Left lung (tissue), 4 donors: ENCODE measurements at regions not wholly inside any gene's neighbourhood (a gene's known extent, or its start where the extent isn't known, plus 50 kb on each side); places are given as distances from the start of the nearest gene placed in this dataset.
A peak's percentile ranks its signal among the peaks of the same experiment; 100 is the strongest.
"Not testable (repeated sequence)": the region's sequence is repeated elsewhere in the genome, so short reads cannot be mapped to it uniquely, and the experiment has no call there.

ENCODE experiments used
- ATAC-seq: fragments of 200-7000 bp; cut with Tn5 transposase; one replicate; pipeline ENCODE4 v1.9.1; 2020; ENCODE audit warnings: moderate library complexity
- DNase-seq, 4 donors: peaks; one replicate each; pipeline ENCODE4 v3.0.0-alpha.2; 2013 to 2020
- H3K27ac ChIP-seq, 2 donors: fragments of 200-600 bp; sonication (generic) in 1 of 2; one replicate each; pipeline versions ENCODE4 v1.5.0 to v1.8.0; 2020 to 2021
- H3K27me3 ChIP-seq, 2 donors: fragments of 200-600 bp; sonication (generic) in 1 of 2; one replicate each; pipeline versions ENCODE4 v1.5.0 to v1.8.0; 2020 to 2021
- H3K36me3 ChIP-seq, 2 donors: fragments of 200-600 bp; sonication (generic) in 1 of 2; one replicate each; pipeline versions ENCODE4 v1.5.0 to v1.8.0; 2020 to 2021
- H3K4me1 ChIP-seq, 2 donors: fragments of 200-600 bp; one replicate each; pipeline ENCODE4 v1.8.0; 2021
- H3K4me3 ChIP-seq, 2 donors: fragments of 200-600 bp; sonication (generic) in 1 of 2; one replicate each; pipeline versions ENCODE4 v1.5.0 to v1.8.0; 2020 to 2021; ENCODE audit warnings: mild to moderate bottlenecking in 1 of 2
- H3K9me3 ChIP-seq, 2 donors: fragments of 200-600 bp; sonication (generic) in 1 of 2; one replicate each; pipeline versions ENCODE4 v1.5.0 to v1.8.0; 2020 to 2021
- CTCF ChIP-seq, 2 donors: fragments of 200-600 bp; sonication (generic) in 1 of 2; IDR thresholded peaks; one replicate each; pipeline versions ENCODE4 v1.5.0 to v1.8.0; 2021; ENCODE audit warnings: antibody characterized with exemption in 2 of 2
- intact Hi-C, 2 donors: fragments of 100-400 bp; cut with DNase I; formaldehyde crosslinking; loops; one replicate each; pipeline versions ENCODE4 v1.11.2 to v1.14.2; 2022
- donor health status: DM: no; HTN: yes; CAD: no.
- donor health status: DM: no; HTN: no; CAD: no.

GRCh38 chr2:230636684-230637271 is 75.9 kb upstream of the CAB39 start:
- ATAC-seq (no peak), DNase-seq (no peak)
- Histone ChIP-seq H3K9me3 (no peaks in the 10 kb centered on the region), H3K4me1 (no peaks in the 10 kb centered on the region), H3K27me3 (no peaks in the 10 kb centered on the region), H3K4me3 (no peak overlapping the region), H3K27ac (no peak overlapping the region), H3K36me3 (no peaks in the 10 kb centered on the region)
- intact Hi-C loops = no loop called here
- no peak for TF ChIP-seq CTCF (IDR thresholded peaks at IDR 0.05)

- not testable (repeated sequence) for DNase-seq
Measured at GRCh38 chr2:230637486-230637885, 75.2 kb upstream of the CAB39 start.

GRCh38 chr2:230640540-230641011 is 72.1 kb upstream of the CAB39 start:
- Histone ChIP-seq H3K36me3 (no peaks in the 10 kb centered on the region), H3K4me1 (peaks cover 4 to 26% of the 10 kb centered on the region in 2 donors), H3K4me3 (no peak overlapping the region), H3K9me3 (no peaks in the 10 kb centered on the region), H3K27me3 (no peaks in the 10 kb centered on the region), H3K27ac (no peak overlapping the region)
- ATAC-seq (no peak), DNase-seq (no peak)
- no peak for TF ChIP-seq CTCF (IDR thresholded peaks at IDR 0.05)
- intact Hi-C loops = no loop called here

More at GRCh38 chr2:230637486-230637885, 75.2 kb upstream of the CAB39 start:
- H3K4me1 ChIP-seq, H3K27ac ChIP-seq, H3K9me3 ChIP-seq, intact Hi-C loops, H3K27me3 ChIP-seq, H3K4me3 ChIP-seq, H3K36me3 ChIP-seq, ATAC-seq: not testable (repeated sequence)

GRCh38 chr2:230642966-230643365 is 69.7 kb upstream of the CAB39 start:
- H3K4me1 ChIP-seq = peaks cover 4 to 26% of the 10 kb centered on the region in 2 donors
- no peak overlapping the region for H3K4me3 ChIP-seq
- no peaks in the 10 kb centered on the region for H3K27me3 ChIP-seq
- H3K9me3 ChIP-seq = no peaks in the 10 kb centered on the region
- H3K36me3 ChIP-seq = no peaks in the 10 kb centered on the region
- peak overlapping the region; percentile 23 to 82 for H3K27ac ChIP-seq
- no peak for TF ChIP-seq CTCF (IDR thresholded peaks at IDR 0.05)
- intact Hi-C loops = no loop called here
- DNase-seq (no peak), ATAC-seq (no peak)

GRCh38 chr2:230643576-230644291 is 68.9 kb upstream of the CAB39 start:
- no peak for TF ChIP-seq CTCF (IDR thresholded peaks at IDR 0.05)
- no peak overlapping the region for H3K4me3 ChIP-seq
- no peaks in the 10 kb centered on the region for H3K36me3 ChIP-seq
- H3K27me3 ChIP-seq = no peaks in the 10 kb centered on the region
- DNase-seq (peak in 2 of 4 donors; percentile 27 to 86), ATAC-seq (peak; percentile 93)
- no peaks in the 10 kb centered on the region for H3K9me3 ChIP-seq
- peaks cover 4 to 26% of the 10 kb centered on the region in 2 donors for H3K4me1 ChIP-seq
- intact Hi-C loops = no loop called here
- H3K27ac ChIP-seq = peak overlapping the region; percentile 23 to 82
